GM23338 (cell line): ENCODE measurements at regions not wholly inside any gene's neighbourhood (a gene's known extent, or its start where the extent isn't known, plus 50 kb on each side); places are given as distances from the start of the nearest gene placed in this dataset.

Source experiments
- ATAC-seq: fragments of 200-7000 bp; cut with Tn5 transposase; 3 replicates; pipeline ENCODE4 v1.9.1; 2020
- DNase-seq: peaks from one replicate; pipeline ENCODE4 v3.0.0-alpha.2; 2015; ENCODE audit warnings: low spot score
- H2AFZ ChIP-seq: fragments of 200-600 bp; sonication (generic); 2 replicates; pipeline ENCODE4 v1.8.0; 2016; ENCODE audit warnings: antibody characterized with exemption, mild to moderate bottlenecking, moderate library complexity
- H3F3A ChIP-seq: fragments of 200-600 bp; sonication (generic); replicated peaks from 2 replicates; pipeline ENCODE4 v1.8.0; 2017; ENCODE audit warnings: antibody characterized with exemption, mixed run types, low read depth
- H3K27ac ChIP-seq: fragments of 200-600 bp; sonication (generic); 2 replicates; pipeline ENCODE4 v1.6.1; 2016; ENCODE audit warnings: low read depth
- H3K27me3 ChIP-seq: fragments of 200-600 bp; sonication (generic); 2 replicates; pipeline ENCODE4 v1.8.0; 2016; ENCODE audit warnings: mild to moderate bottlenecking, mixed run types, moderate library complexity; ENCODE audit not compliant: insufficient read depth
- H3K36me3 ChIP-seq: fragments of 200-600 bp; sonication (generic); 2 replicates; pipeline ENCODE4 v1.8.0; 2016; ENCODE audit warnings: mild to moderate bottlenecking; ENCODE audit not compliant: insufficient read depth
- H3K4me1 ChIP-seq: fragments of 200-600 bp; sonication (generic); 2 replicates; pipeline ENCODE4 v1.8.0; 2016; ENCODE audit warnings: mild to moderate bottlenecking, moderate library complexity; ENCODE audit not compliant: insufficient read depth
- H3K4me2 ChIP-seq: fragments of 200-600 bp; sonication (generic); 2 replicates; pipeline ENCODE4 v1.7.1; 2017; ENCODE audit warnings: mixed run types
- H3K4me3 ChIP-seq: fragments of 200-600 bp; sonication (generic); 2 replicates; pipeline ENCODE4 v1.6.1; 2016; ENCODE audit warnings: mixed run types
- H3K79me2 ChIP-seq: fragments of 200-600 bp; sonication (generic); replicated peaks from 2 replicates; pipeline ENCODE4 v1.8.0; 2017; ENCODE audit warnings: mild to moderate bottlenecking; ENCODE audit not compliant: insufficient read depth
- H3K9me2 ChIP-seq: fragments of 200-600 bp; sonication (generic); 2 replicates; pipeline ENCODE4 v1.8.0; 2017; ENCODE audit not compliant: insufficient read depth
- H4K20me1 ChIP-seq: fragments of 200-600 bp; sonication (generic); replicated peaks from 2 replicates; pipeline ENCODE4 v1.8.0; 2017; ENCODE audit warnings: mild to moderate bottlenecking; ENCODE audit not compliant: insufficient read depth
- H3K27ac Mint-ChIP-seq: 2 replicates; pipeline ENCODE4 v1.8.0; 2020; ENCODE audit warnings: inconsistent platforms, mild to moderate bottlenecking, moderate library complexity, mixed read lengths
- H3K27me3 Mint-ChIP-seq: 3 replicates; pipeline ENCODE4 v1.8.0; 2022; ENCODE audit warnings: low read depth, mild to moderate bottlenecking, moderate library complexity, mixed read lengths, inconsistent platforms; ENCODE audit not compliant: insufficient read depth, poor library complexity
- H3K36me3 Mint-ChIP-seq: 3 replicates; pipeline ENCODE4 v1.8.0; 2021; ENCODE audit warnings: low read depth, mild to moderate bottlenecking, inconsistent platforms, moderate library complexity, mixed read lengths
- H3K4me1 Mint-ChIP-seq: 3 replicates; pipeline ENCODE4 v1.8.0; 2020; ENCODE audit warnings: mild to moderate bottlenecking, inconsistent platforms, mixed read lengths
- H3K4me3 Mint-ChIP-seq: 3 replicates; pipeline ENCODE4 v1.8.0; 2021; ENCODE audit warnings: moderate library complexity, mild to moderate bottlenecking, inconsistent platforms, mixed read lengths
- H3K9me3 Mint-ChIP-seq: 3 replicates; pipeline ENCODE4 v1.8.0; 2020; ENCODE audit warnings: moderate library complexity, mild to moderate bottlenecking, inconsistent platforms, mixed read lengths
- CREB1 ChIP-seq: fragments of 250-450 bp; sonication (Bioruptor Pico); IDR thresholded peaks from 2 replicates; pipeline ENCODE4 v1.5.0; 2020; ENCODE audit warnings: low read depth, mild to moderate bottlenecking, moderate library complexity
- EZH2phosphoT487 ChIP-seq: fragments of 200-600 bp; sonication (generic); IDR thresholded peaks from one replicate; pipeline ENCODE4 v1.8.1; 2018; ENCODE audit warnings: antibody characterized with exemption; ENCODE audit not compliant: unreplicated experiment
- JUNB ChIP-seq: IDR thresholded peaks from one replicate; pipeline ENCODE4 v1.6.1; 2016; ENCODE audit warnings: antibody characterized with exemption; ENCODE audit not compliant: unreplicated experiment
- NANOG ChIP-seq: IDR thresholded peaks from 2 replicates; pipeline ENCODE4 v1.6.1; 2016; ENCODE audit warnings: antibody characterized with exemption, borderline replicate concordance
- STAT1 ChIP-seq: IDR thresholded peaks from one replicate; pipeline ENCODE4 v1.6.1; 2016; ENCODE audit warnings: antibody characterized with exemption; ENCODE audit not compliant: unreplicated experiment
- ZNF114 ChIP-seq: fragments of 250-450 bp; sonication (Bioruptor Pico); IDR thresholded peaks from 2 replicates; pipeline ENCODE4 v1.5.0; 2020; ENCODE audit warnings: mild to moderate bottlenecking, moderate library complexity
- ZNF331 ChIP-seq: fragments of 250-450 bp; sonication (Bioruptor Pico); IDR thresholded peaks from 2 replicates; pipeline ENCODE4 v1.5.0; 2020; ENCODE audit warnings: low read depth, mild to moderate bottlenecking, moderate library complexity
- ZNF462 ChIP-seq: fragments of 250-450 bp; sonication (Bioruptor Pico); IDR thresholded peaks from 2 replicates; pipeline ENCODE4 v1.5.0; 2020; ENCODE audit warnings: mild to moderate bottlenecking, moderate library complexity
- TF ChIP-seq, protein P1 (sequence below): IDR thresholded peaks from one replicate; pipeline ENCODE4 v1.6.1; 2018; ENCODE audit warnings: antibody characterized with exemption; ENCODE audit not compliant: unreplicated experiment
- TF ChIP-seq, protein P2 (sequence below): IDR thresholded peaks from 2 replicates; pipeline ENCODE4 v1.6.1; 2016; ENCODE audit warnings: antibody characterized with exemption
- TF ChIP-seq, protein P3 (sequence below), 2 experiments: fragments of 200-600 bp in 1 of 2; sonication (generic) in 1 of 2; conservative IDR thresholded peaks; 2 replicates each; pipeline versions ENCODE4 v1.5.1 to v1.6.1; 2016 to 2017; ENCODE audit warnings: antibody characterized with exemption in 2 of 2, low read depth in 2 of 2, mild to moderate bottlenecking in 2 of 2, moderate library complexity in 1 of 2

DNA sequence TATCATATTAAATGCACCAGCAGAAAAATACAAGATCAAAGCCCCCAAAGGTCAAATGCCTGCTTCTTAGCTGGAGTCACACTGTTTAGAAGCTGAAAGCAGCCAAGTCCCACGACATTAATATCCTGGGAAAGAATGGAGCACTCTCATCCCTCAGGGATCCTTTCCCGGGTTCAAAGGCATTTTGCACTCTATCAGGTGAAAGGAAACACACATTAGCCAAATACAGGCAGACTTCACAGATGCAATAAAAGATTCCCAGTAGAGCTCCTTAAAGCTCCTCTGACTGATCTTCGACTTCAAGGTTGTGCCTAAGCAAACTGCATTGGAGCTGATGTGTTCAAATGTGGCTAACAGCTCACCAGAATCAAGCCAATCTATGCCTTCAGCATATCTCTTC lies 158.4 kb downstream of the RNF152 start (continued):
- TF ChIP-seq ZNF114 (CRISPR knock-in tag), result no peak
- TF ChIP-seq STAT1, result no peak
- TF ChIP-seq NANOG, result no peak

DNA sequence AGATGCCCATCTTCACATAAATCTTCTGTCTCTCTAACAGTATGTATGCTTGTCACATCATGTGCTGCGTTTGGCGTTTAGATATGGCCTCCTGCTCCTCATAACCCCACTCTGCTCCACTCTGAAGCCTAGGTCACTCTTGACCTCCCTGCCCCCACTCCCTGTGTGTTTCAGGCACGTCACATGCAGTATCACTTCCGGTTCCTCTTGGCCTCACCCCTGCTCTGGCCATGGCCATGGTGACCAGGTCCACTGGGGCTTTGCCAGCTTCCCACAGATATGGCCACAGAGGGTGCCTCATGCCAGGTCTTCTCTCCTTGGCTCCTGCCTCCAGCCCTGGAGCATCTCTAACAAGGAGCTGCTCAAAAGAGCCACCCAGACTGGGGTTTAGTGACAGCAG lies 160.0 kb downstream of the RNF152 start:
- Mint-ChIP-seq H3K27me3 (peaks cover 6% of the 10 kb centered on the region), H3K4me3 (no peak overlapping the region), H3K27ac (no peak overlapping the region), H3K4me1 (no peaks in the 10 kb centered on the region), H3K9me3 (no peaks in the 10 kb centered on the region), H3K36me3 (no peaks in the 10 kb centered on the region)
- H3K9me2 ChIP-seq, result peaks cover 2% of the 10 kb centered on the region; the same call in 1 of the 2 replicates
- H3K4me2 ChIP-seq, result no peak overlapping the region
- TF ChIP-seq ZNF331 (CRISPR knock-in tag) (no peak), ZNF462 (no peak), STAT1 (no peak), JUNB (no peak), CREB1 (no peak), ZNF114 (CRISPR knock-in tag) (no peak), EZH2phosphoT487 (no peak)
- TF ChIP-seq, protein P1, sequence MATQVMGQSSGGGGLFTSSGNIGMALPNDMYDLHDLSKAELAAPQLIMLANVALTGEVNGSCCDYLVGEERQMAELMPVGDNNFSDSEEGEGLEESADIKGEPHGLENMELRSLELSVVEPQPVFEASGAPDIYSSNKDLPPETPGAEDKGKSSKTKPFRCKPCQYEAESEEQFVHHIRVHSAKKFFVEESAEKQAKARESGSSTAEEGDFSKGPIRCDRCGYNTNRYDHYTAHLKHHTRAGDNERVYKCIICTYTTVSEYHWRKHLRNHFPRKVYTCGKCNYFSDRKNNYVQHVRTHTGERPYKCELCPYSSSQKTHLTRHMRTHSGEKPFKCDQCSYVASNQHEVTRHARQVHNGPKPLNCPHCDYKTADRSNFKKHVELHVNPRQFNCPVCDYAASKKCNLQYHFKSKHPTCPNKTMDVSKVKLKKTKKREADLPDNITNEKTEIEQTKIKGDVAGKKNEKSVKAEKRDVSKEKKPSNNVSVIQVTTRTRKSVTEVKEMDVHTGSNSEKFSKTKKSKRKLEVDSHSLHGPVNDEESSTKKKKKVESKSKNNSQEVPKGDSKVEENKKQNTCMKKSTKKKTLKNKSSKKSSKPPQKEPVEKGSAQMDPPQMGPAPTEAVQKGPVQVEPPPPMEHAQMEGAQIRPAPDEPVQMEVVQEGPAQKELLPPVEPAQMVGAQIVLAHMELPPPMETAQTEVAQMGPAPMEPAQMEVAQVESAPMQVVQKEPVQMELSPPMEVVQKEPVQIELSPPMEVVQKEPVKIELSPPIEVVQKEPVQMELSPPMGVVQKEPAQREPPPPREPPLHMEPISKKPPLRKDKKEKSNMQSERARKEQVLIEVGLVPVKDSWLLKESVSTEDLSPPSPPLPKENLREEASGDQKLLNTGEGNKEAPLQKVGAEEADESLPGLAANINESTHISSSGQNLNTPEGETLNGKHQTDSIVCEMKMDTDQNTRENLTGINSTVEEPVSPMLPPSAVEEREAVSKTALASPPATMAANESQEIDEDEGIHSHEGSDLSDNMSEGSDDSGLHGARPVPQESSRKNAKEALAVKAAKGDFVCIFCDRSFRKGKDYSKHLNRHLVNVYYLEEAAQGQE, result no peak
- TF ChIP-seq, protein P2, sequence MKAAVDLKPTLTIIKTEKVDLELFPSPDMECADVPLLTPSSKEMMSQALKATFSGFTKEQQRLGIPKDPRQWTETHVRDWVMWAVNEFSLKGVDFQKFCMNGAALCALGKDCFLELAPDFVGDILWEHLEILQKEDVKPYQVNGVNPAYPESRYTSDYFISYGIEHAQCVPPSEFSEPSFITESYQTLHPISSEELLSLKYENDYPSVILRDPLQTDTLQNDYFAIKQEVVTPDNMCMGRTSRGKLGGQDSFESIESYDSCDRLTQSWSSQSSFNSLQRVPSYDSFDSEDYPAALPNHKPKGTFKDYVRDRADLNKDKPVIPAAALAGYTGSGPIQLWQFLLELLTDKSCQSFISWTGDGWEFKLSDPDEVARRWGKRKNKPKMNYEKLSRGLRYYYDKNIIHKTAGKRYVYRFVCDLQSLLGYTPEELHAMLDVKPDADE, result no peak
- TF ChIP-seq, protein P3, sequence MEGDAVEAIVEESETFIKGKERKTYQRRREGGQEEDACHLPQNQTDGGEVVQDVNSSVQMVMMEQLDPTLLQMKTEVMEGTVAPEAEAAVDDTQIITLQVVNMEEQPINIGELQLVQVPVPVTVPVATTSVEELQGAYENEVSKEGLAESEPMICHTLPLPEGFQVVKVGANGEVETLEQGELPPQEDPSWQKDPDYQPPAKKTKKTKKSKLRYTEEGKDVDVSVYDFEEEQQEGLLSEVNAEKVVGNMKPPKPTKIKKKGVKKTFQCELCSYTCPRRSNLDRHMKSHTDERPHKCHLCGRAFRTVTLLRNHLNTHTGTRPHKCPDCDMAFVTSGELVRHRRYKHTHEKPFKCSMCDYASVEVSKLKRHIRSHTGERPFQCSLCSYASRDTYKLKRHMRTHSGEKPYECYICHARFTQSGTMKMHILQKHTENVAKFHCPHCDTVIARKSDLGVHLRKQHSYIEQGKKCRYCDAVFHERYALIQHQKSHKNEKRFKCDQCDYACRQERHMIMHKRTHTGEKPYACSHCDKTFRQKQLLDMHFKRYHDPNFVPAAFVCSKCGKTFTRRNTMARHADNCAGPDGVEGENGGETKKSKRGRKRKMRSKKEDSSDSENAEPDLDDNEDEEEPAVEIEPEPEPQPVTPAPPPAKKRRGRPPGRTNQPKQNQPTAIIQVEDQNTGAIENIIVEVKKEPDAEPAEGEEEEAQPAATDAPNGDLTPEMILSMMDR (conservative IDR thresholded peaks at IDR 0.05; ENCODE audit: low read depth in 2 of 2), result no peak
- no peak overlapping the region for H2AFZ ChIP-seq
- H3K4me1 ChIP-seq, result no peaks in the 10 kb centered on the region
- H4K20me1 ChIP-seq, result no peaks in the 10 kb centered on the region
- H3K36me3 ChIP-seq, result no peaks in the 10 kb centered on the region
- no peaks in the 10 kb centered on the region for H3K79me2 ChIP-seq
- no peaks in the 10 kb centered on the region for H3K27me3 ChIP-seq
- no peaks in the 10 kb centered on the region for H3F3A ChIP-seq
- ATAC-seq (no peak), DNase-seq (no peak)
- no peak overlapping the region for H3K27ac ChIP-seq
- no peak overlapping the region for H3K4me3 ChIP-seq
